ENCODE measurements at regions not wholly inside any gene's neighbourhood (a gene's known extent, or its start where the extent isn't known, plus 50 kb on each side); places are given as distances from the start of the nearest gene placed in this dataset.
A peak's percentile ranks its signal among the peaks of the same experiment; 100 is the strongest.
"Not testable (repeated sequence)": the region's sequence is repeated elsewhere in the genome, so short reads cannot be mapped to it uniquely, and the experiment has no call there.

DNA sequence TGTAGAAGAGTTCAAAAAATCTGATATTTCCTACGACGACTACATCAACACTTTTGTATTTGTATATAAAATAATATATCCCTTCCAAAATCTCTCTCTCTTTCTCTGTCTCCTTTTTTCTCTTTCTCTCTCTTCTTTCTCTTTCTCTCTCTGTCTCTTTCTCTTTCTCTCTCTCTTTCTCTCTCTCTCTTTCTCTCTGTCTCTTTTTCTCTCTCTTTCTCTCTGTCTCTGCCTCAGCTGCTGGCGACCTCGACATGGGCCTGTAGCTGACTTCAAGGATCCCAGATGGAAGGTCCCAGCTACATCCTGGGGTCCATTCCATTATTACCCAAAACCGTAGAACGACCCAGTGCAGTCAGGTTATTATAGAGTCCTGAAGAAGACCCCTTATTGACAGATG lies 90.0 kb downstream of the CD24 start:
- no peak for DNase-seq (ENCODE audit: low read depth)

DNA sequence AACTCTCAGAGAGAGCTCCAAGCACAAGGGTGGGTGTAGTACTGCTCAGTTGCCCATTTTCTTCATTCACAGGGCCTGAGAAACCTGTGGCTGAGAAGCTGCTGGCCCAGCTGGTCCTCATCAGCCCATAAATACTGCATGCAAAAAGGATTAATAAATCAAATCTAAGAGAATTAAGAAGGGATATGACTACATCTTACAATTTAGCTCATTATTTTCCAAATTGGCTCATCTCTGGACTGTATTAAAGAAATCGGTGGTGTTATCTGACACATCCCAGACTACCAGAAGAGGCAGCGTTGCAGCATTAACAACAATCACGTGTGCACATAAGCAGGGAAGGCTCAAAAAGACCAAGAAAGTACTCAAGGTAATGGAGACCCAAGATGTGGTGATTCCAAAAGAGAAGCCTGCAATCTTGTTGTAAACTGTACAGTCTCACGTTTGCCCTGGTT lies 90.7 kb downstream of the CD24 start:
- DNase-seq (ENCODE audit: low read depth) = no peak

DNA sequence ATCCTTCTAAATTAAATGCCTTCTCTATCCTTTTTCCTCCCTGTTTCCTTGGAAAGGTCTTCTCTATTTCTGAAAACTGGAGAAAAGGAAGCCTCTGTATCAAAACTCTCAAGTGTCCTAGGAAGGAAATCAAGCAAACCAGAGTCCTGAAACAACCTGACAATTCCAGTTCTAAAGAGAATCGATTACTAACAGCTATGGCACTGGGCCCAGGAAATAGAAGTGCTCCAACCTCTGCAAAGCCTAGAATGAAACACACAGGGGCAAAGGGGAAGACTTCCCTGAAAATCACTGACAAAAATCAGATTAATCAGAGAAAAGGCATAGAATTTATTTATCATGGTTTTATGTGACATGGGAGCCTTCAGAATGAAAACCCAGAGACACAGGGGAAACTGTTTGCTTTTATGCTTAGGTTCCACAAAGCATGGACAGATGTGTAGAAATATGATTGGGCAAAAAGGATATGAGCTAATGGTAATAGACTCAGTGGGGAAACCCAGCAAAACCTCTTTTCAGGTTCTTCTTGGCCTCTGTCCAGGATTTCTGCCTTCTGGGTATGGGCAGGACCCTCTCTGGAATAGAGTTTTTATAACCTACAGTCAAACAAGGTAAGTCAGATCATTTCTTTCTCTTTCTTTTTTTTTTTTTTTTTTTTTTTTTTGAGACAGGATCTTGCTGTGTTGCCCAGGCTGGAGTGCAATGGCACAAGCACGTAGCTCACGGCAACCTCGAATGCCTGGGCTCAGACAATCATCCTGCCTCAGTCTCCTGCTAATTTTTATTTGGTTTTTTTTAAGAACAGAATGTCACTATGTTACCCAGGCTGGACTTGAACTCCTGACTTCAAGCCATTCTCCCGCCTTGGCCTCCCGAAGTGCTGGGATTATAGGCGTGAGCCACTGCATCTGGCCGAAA lies 91.7 kb downstream of the CD24 start:
- no peak for DNase-seq (ENCODE audit: low read depth)

DNA sequence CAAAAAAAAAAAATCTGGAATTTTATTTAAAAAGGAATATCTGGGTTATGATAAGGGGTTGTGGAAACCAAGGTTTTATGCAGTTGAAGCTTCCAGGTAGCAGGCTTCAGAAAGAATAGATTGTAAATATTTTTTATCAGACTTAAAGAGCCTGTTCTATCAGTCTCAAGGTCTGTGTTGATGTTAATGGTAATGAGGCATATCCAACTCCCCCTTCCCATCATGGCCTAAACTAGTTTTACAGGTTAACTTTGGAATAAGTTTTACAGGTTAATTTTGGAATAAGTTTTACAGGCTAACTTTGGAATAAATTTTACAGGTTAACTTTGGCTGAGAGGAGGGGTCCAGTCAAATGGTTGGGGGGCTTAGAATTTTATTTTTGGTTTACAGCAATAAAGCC lies 92.4 kb downstream of the CD24 start:
- no peak for DNase-seq (ENCODE audit: low read depth)

DNA sequence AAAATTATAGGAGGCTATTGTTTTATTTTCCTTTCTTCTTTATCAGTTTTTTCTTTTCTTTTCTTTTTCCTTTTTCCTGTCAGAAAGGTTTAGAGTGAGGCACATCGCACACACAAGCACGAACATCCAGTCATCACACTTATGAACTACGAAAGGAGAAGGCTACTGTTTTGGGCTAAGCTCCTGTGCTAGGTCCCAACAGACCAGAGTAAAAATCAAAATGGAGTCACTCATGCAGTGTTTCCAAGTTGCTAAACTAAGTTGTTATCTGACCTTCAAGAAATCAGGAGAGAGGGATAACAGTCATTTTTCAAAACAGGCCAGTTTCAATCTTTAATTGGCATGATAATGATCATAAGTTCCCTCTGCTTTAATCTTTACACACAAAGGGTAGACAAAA lies 93.6 kb downstream of the CD24 start:
- DNase-seq (ENCODE audit: low read depth) = no peak

DNA sequence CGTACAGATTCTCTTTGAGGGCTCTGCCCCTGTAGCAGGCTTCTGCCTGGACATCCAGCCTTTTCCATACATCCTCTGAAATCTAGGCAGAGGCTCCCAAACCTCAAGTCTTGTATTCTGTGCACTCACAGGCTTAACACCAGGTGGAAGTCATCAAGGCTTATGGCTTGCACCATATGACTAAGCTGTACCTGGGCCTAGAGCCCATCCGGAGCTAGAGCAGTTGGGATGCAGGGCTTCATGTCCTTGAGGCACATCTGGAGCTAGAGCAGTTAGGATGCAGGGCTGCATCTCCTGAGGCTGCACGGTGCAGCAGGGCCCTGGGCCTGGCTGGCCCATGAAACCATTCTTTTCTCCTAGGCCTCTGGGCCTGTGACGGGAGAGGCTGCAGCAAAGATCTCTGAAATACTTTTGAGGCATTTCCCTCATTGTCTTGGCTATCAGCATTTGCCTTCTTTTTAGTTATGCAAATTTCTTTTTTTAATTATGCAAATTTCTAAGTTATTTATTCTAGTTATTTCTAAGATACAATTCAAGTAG lies 98.7 kb downstream of the CD24 start:
- DNase-seq (ENCODE audit: low read depth) = no peak

DNA sequence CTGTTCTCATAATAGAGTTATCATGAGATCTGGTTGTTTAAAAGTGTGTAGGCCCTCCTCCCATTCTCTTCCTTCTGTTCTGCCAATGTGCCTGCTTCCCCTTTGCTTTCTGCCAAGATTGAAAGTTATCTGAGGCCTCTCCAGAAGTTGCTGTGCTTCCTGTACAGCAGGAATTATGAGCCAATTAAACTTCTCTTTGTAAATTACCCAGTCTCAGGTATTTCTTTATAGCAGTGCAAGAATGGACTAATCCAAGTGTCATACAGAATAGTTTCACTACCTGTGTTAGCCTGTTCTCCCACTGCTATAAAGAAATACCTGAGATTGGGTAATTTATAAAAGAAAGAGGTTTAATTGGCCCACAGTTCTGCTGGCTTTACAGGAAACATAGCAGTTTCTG lies 100.0 kb downstream of the CD24 start:
- DNase-seq (ENCODE audit: low read depth) = no peak

DNA sequence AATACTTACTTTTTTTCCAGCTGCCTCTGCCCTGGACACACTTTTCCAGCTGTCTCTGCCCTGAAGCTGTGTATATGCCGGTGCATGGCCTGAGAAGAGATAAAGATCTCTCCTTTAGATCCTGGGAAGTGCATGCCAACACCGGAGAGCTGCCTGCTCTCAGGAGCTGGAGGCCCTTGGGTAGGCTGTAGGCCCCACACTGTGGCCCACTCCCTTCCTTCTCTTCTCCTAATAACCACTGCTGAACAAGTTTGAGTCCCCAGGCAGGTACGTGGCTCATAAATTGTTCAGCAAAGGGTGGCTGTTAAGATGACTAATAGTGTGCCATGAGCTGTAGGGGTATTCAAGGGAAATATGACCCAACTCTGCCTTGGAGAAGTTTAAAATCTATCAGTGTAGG lies 102.5 kb downstream of the CD24 start:
- DNase-seq (ENCODE audit: low read depth) = no peak

DNA sequence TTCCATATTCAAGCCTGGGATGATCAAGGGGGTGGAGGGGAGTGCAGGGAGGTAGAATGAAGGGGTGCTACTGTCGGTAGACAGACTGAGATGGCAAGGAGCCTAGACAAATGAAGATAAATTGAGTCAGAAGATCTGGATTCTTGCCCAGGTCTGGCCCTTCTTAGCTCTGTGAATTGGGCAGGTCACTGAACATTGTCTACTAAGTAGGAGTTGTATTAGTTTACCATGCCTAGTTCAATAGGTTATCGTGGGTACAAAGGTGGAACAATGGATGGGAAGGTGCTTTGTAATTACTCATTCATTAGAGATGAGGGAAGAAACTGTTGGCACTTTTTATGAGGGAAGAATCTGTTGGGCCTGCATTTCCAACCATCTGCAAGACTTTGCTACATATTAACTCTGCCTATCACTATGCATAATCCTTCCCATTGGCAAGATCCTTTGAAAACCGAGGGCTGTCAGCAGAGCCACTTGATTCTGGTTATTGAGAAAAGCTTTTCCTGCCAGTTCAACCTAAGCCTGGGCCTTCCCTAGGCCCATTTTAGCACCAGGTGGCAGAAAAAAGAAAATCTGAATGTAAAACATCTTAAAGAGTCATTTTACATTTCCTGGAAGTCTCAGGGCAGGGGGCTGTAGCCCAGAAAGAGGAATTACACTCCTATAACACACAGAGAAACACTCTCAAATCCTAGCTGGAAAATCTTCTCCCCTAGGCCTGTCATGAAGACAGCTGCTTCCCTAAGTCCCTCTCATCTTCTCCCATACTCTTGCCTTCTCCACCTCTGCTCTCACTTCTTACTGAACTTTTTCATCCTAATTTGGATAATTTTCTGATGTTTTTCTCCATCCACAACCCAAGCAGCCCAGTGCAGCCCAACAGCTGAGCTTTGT lies 103.5 kb downstream of the CD24 start:
- peak; percentile 9 for DNase-seq (ENCODE audit: low read depth)

DNA sequence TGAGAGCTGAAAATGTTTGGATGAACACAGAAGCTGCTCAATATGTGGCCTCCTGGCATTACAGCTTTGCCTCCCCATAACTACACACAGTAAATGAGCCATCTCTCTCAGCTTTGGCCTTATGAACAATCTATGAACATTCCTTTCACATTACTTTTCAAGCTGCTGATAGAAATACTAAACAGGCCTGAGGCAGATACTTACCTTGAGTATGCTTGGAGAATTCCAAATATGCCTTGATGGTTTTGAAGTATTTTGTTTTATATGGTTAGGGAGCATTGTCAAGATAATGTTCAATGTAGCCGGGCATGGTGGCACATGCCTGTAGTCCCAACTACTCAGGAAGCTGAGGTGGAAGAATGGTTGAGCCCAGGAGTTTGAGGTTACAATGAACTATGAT lies 104.5 kb downstream of the CD24 start:
- DNase-seq (ENCODE audit: low read depth) = peak; percentile 83

DNA sequence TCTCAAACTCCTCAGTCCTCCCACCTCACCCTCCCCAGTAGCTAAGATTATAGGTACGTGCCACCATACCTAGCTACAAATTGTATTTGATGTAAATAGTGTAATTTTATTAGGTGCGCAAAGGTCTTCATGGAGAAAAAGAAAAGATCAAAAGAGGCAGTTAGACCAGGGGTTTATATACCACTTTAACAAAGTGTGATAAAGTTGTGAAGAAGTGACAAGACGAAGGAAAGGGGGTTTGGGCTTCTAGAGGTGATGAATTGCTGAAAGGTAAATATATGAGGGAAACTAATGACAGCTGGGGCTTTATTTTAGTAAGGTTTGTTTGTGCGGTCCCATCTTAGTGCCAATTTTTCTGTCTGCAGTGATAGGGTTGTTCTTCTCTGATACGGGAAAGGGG lies 105.3 kb downstream of the CD24 start:
- no peak for DNase-seq (ENCODE audit: low read depth)

DNA sequence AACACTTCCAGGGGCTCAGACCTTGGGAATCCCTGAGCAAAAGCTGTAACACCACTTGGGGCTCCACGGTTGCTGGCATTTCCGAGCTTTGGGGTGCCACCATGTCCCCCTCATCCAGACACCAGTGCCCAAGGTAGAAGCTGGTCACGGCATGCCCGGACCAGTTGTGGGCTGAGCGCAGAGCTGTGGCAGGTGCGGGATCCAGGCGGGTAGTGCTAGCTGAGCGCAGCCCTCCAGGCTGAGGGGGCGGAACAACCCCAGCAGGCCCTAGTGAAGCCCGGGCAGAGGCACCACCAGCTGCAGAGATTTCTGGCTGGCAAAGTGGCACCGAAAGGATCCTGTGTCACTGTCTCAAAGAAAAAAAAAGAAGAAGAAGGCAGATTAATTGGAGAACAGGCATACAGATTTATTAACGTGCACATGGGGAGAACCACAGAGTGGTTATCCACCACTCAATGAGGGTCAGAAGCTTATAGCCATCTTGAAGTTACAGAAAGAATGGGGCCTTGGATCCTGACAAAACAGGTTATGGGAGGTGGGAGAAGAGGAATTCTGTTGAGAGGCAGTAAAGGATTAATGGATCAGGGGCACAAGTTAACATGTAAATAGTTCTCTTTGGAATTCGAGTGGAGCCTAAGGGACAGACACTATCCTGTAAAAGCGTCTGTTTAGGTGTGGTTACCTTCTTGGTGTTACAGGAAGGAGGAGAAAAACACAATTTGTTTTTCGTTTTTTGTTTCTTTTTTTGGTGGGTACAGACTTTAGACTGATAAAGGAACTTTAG lies 107.5 kb downstream of the CD24 start:
- no peak for DNase-seq (ENCODE audit: low read depth)

DNA sequence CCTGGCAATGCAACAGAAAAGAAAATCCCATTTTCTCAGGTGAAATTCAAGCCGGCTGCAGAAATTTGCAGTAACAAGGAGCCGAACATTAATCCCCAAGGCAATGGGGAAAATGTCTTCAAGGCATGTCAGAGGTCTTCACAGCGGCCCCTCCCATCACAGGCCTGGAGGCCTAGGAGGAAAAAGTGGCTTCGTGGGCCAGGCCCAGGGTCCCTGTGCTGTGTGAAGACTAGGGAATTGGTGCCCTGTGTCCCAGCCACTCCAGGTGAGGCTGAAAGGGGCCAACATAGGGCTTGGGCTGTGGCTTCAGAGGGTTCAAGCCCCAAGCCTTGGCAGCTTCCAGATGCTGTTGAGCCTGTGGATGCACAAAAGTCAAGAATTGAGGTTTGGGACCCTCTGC lies 111.7 kb downstream of the CD24 start:
- no peak for DNase-seq (ENCODE audit: low read depth)

DNA sequence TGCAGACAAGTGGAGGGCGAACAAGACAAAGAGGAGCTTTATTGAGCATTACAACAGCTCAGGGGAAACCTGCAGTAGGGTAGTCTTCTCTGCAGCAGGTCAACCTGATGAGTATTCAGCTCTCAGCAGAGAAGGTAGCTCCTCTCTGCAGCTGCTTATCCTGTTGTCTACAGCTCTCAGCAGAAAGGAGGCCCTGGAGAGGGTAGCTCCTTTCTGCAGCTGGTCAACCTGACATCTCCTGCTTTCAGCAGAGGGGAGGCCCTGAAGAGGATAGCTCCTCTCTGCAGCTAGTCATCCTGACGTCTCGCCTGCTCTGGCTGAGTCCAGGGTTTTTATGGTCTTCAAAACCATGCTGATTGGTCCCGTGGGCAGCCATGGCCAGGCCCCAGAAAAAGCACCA lies 113.6 kb downstream of the CD24 start:
- DNase-seq (ENCODE audit: low read depth) = no peak

DNA sequence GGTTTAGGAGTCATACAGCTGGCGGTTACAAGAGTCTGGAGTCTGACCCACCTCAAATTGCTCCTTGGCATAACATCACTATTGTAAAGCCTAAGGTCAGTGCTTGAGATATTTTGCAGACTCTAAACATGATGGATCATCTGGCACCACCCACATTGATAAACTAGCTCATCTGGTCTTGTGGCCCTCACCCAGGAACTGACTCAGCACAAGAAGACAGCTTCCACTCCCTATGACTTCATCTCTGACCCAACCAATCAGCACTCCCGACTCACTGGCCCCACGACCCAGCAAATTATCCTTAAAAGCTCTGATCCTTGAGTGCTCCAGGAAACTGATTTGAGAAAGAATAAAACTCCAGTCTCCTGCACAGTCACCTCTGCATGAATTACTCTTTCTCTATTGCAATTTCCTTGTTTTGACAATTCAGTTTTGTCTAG lies 115.9 kb downstream of the CD24 start:
- DNase-seq (ENCODE audit: low read depth) = peak; percentile 80

DNA sequence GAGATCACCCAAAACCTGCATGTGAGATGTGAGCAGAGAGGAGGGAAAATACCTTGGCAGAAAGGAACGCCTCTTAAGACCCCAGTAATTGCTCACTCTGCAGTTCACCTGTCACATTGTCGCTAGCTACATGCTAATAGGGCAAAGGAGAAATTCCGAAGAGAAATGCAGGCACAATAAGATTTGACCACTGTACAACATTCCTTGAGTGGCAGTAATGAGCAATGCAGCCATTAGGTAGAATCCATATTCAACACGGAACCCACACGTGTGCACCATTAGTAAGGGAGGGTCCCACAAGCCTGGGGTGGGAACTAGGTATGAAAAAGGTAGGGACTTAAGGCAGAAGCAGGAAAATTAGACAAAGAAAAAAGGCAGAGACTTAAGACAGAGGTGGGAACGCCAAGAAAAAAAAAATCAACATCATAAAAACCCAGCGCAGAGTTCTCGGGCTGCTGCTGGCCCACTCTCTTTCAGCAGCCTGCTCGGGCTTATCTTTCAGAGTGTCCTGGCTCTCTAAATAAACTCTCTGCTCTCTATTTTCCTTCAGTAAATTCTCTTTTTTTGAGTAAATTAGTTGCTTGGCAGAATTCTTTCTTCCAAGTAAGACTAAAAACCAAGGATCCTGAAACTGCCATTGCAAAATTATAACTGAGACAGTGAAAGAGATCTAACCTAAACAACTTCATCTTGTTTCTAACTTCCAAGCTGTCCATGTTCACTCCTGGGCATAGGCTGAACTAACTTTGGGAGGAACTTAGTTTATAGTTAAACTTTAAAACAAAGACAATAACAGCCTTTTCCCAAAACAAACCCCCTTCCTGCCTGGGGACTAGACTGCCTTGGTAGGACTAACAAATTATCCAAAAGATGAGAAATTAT lies 116.5 kb downstream of the CD24 start:
- DNase-seq (ENCODE audit: low read depth) = no peak

DNA sequence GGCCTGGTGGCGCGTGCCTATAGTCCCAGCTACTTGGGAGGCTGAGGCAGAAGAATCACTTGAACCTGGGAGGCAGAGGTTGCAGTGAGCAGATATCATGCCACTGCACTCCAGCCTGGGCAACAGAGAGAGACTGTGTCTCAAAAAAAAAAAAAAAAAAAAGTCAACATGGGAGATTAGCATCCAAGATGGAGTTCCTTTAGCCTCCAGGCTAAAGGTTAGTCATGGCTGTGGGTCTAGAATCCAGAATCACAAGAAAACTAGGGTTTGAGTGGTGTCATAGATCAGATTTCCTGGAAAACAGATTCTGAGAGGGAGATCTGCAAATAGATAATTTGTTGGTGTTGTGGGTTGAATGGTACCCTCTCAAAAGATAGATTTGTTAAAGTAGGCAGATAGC lies 117.2 kb downstream of the CD24 start:
- DNase-seq (ENCODE audit: low read depth) = not testable (repeated sequence)

DNA sequence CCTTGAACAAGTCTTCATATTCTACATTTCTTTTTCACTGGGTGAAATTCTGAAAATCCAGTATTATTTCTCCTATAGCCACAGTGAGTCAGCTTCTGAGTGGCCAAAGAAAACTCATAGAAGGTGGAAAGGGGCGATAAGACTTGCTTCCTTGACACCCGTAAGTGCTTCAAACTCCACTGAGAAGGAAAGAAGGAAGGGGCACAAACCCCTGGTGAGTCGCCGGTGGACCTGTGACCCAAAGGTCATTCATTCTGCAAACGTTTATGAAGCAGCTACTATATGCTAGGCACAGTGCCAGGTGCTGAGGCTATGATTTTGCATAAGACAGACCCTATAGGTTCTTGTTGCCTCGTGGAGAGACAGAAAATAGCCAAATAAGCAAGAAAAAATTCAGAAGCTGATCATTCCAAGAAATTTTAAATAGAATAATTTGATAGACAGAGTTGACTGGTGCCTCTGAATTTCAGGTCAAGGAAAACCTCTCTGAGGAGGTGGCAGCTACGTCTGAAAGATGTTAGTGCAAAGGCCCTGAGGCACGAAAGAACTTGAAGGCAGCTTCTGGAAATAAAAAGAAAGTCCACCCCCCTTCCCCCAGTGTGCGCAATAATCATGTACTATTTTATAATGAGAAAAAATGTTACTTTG lies 118.2 kb downstream of the CD24 start:
- no peak for DNase-seq (ENCODE audit: low read depth)

DNA sequence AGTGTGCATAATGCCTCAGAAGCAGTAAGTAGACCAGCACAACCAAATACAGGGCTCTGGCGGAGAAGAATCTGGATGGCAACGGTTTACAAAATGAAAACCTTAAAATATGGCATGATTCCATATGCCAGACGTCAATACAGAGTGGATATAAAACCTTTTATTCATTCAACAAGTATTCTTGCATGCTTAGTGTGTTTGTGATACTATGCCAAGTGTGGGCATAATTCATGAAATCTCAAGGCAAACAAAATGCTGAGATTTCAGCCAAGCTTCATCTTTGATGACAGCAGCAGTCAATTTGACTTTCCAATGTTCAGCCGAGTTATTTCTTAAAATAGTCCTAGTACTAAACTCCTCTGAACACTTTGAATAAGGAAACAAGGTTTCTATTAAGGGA lies 119.4 kb downstream of the CD24 start:
- DNase-seq (ENCODE audit: low read depth) = no peak

DNA sequence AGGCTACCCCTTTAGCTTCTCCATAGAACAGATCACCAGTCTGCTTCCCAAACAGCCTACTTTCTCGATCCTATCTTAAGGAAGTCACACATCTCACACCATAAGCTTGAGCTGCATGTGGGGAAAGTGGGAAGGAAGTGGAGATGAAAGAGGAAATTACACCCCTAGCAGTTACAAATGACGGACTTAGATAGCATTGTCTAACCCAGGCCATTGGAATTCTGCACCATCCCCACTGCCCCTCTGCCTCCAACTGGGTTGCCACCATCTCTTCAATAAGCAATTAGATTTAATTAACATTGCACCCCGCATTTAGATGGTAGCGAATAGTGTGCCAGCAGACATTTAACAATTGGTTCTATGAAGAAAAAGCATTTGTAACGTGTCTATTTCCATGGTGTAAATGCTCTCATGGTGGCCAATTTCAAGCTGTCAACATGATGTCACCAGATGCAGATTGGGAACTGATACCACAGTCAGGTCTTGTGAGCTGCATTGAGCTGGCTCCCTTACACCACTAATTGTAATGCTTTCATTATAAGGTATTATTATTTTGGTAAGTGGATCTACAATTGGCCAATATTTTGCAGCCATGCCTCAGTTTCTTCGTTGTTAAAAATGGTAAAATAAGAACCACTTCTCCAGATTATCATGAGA lies 124.7 kb downstream of the CD24 start:
- DNase-seq (ENCODE audit: low read depth) = no peak
